Transverse colon (tissue), 3 donors: ENCODE measurements at regions not wholly inside any gene's neighbourhood (a gene's known extent, or its start where the extent isn't known, plus 50 kb on each side); places are given as distances from the start of the nearest gene placed in this dataset.

Experiments used
- CTCF ChIP-seq, 5 experiments: fragments of 200-600 bp in 3 of 5; fragments of 450-650 bp in 2 of 5; sonication (generic) in 3 of 5; IDR thresholded peaks; 1 replicate in 2 of 5; 2 replicates in 3 of 5; pipeline ENCODE4 v1.5.1; 2016 to 2017; ENCODE audit warnings: antibody characterized with exemption in 5 of 5, inconsistent platforms in 3 of 5, mild to moderate bottlenecking in 2 of 5, moderate library complexity in 1 of 5
- POLR2A ChIP-seq: fragments of 450-650 bp; IDR thresholded peaks from one replicate; pipeline ENCODE4 v1.6.1; 2016; ENCODE audit warnings: antibody characterized with exemption, mild to moderate bottlenecking, moderate library complexity

- TF ChIP-seq CTCF (IDR thresholded peaks at IDR 0.05) = no peak
- TF ChIP-seq POLR2A = no peak
Observed at GRCh38 chr3:35194666-35195065, 444.7 kb upstream of the ARPP21 start.
